ENCODE measurements at regions not wholly inside any gene's neighbourhood (a gene's known extent, or its start where the extent isn't known, plus 50 kb on each side); places are given as distances from the start of the nearest gene placed in this dataset.

DNA sequence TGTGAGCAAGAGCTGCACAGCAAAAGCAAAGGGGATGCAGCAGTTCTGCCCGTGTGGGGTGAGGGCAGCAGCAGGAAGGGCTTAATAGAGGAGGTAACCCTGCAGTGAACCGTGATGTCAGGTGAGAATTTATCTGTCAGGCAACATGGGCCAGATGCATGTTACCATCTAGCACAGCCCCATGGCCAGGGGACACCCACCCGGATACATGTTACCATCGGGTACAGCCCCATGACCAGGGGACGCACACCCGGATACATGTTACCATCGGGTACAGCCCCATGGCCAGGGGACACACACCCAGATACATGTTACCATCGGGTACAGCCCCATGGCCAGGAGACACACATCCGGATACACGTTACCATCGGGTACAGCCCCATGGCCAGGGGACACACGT lies 99.4 kb downstream of the RBFOX3 start:
- TF ChIP-seq, protein P1, sequence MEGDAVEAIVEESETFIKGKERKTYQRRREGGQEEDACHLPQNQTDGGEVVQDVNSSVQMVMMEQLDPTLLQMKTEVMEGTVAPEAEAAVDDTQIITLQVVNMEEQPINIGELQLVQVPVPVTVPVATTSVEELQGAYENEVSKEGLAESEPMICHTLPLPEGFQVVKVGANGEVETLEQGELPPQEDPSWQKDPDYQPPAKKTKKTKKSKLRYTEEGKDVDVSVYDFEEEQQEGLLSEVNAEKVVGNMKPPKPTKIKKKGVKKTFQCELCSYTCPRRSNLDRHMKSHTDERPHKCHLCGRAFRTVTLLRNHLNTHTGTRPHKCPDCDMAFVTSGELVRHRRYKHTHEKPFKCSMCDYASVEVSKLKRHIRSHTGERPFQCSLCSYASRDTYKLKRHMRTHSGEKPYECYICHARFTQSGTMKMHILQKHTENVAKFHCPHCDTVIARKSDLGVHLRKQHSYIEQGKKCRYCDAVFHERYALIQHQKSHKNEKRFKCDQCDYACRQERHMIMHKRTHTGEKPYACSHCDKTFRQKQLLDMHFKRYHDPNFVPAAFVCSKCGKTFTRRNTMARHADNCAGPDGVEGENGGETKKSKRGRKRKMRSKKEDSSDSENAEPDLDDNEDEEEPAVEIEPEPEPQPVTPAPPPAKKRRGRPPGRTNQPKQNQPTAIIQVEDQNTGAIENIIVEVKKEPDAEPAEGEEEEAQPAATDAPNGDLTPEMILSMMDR (IDR thresholded peaks at IDR 0.05): no peak
- TF ChIP-seq POLR2A (IDR thresholded peaks at IDR 0.05): no peak

All from tibial nerve (tissue), 3 donors.